MM.1S (cell line): ENCODE measurements at regions not wholly inside any gene's neighbourhood (a gene's known extent, or its start where the extent isn't known, plus 50 kb on each side); places are given as distances from the start of the nearest gene placed in this dataset.

ENCODE experiments used
- DNase-seq: peaks from one replicate; pipeline ENCODE4 v3.0.0-alpha.2; 2015
- H2AFZ ChIP-seq: fragments of 300-600 bp; sonication (generic); 2 replicates; pipeline ENCODE4 v1.6.0; 2016; ENCODE audit warnings: antibody characterized with exemption, low read length
- H3F3A ChIP-seq: fragments of 300-600 bp; sonication (generic); 2 replicates; pipeline ENCODE4 v1.6.1; 2016; ENCODE audit warnings: mild to moderate bottlenecking, antibody characterized with exemption, low read length, moderate library complexity, mixed read lengths; ENCODE audit not compliant: insufficient read depth
- H3K27ac ChIP-seq: fragments of 300-600 bp; sonication (generic); 2 replicates; pipeline ENCODE4 v1.5.1; 2016; ENCODE audit warnings: mild to moderate bottlenecking, low read length
- H3K27me3 ChIP-seq: fragments of 300-600 bp; sonication (generic); replicated peaks from 2 replicates; pipeline ENCODE4 v1.6.0; 2016; ENCODE audit warnings: low read length; ENCODE audit not compliant: insufficient read depth
- H3K36me3 ChIP-seq: fragments of 300-600 bp; sonication (generic); replicated peaks from 2 replicates; pipeline ENCODE4 v1.6.1; 2016; ENCODE audit warnings: mild to moderate bottlenecking, low read length, mixed read lengths; ENCODE audit not compliant: insufficient read depth
- H3K4me1 ChIP-seq: fragments of 300-600 bp; sonication (generic); 2 replicates; pipeline ENCODE4 v1.6.1; 2016; ENCODE audit warnings: low read length, mixed read lengths
- H3K4me2 ChIP-seq: fragments of 300-600 bp; sonication (generic); 2 replicates; pipeline ENCODE4 v1.6.0; 2016; ENCODE audit warnings: low read depth, low read length
- H3K4me3 ChIP-seq: fragments of 300-600 bp; sonication (generic); 2 replicates; pipeline ENCODE4 v1.5.1; 2016; ENCODE audit warnings: low read length, mixed read lengths
- H3K79me2 ChIP-seq: fragments of 300-600 bp; sonication (generic); 2 replicates; pipeline ENCODE4 v1.6.1; 2016; ENCODE audit warnings: mixed run types, low read length, mixed read lengths
- H3K9ac ChIP-seq: fragments of 300-600 bp; sonication (generic); 2 replicates; pipeline ENCODE4 v1.6.1; 2016; ENCODE audit warnings: low read length, mixed read lengths
- H3K9me2 ChIP-seq: fragments of 300-600 bp; sonication (generic); replicated peaks from 2 replicates; pipeline ENCODE4 v1.6.1; 2016; ENCODE audit warnings: mild to moderate bottlenecking, low read length, mixed read lengths; ENCODE audit not compliant: insufficient read depth
- H3K9me3 ChIP-seq: fragments of 300-600 bp; sonication (generic); replicated peaks from 2 replicates; pipeline ENCODE4 v1.6.1; 2016; ENCODE audit warnings: mild to moderate bottlenecking, low read length, mixed read lengths; ENCODE audit not compliant: insufficient read depth
- H4K20me1 ChIP-seq: fragments of 300-600 bp; sonication (generic); 2 replicates; pipeline ENCODE4 v1.6.1; 2016; ENCODE audit warnings: mild to moderate bottlenecking, low read length, moderate library complexity, mixed read lengths; ENCODE audit not compliant: insufficient read depth
- CTCF ChIP-seq: fragments of 300-600 bp; sonication (generic); IDR thresholded peaks from 2 replicates; pipeline ENCODE4 v1.5.1; 2016; ENCODE audit warnings: antibody characterized with exemption, low read length, mixed read lengths
- EZH2 ChIP-seq: fragments of 300-600 bp; sonication (generic); optimal IDR thresholded peaks from 2 replicates; pipeline ENCODE3; 2017; ENCODE audit warnings: low read depth, mild to moderate bottlenecking, antibody characterized with exemption, low read length, mixed read lengths
- EZH2phosphoT487 ChIP-seq: fragments of 300-600 bp; sonication (generic); IDR thresholded peaks from 2 replicates; pipeline ENCODE4 v1.6.1; 2018; ENCODE audit warnings: antibody characterized with exemption, low read length

GRCh38 chr12:60059180-60059579, 463.4 kb downstream of the SLC16A7 start:
- no peaks in the 10 kb centered on the region for H3K4me1 ChIP-seq
- no peaks in the 10 kb centered on the region for H3K79me2 ChIP-seq
- H3K27me3 ChIP-seq = no peaks in the 10 kb centered on the region
- H4K20me1 ChIP-seq = no peaks in the 10 kb centered on the region
- no peak overlapping the region for H2AFZ ChIP-seq
- no peaks in the 10 kb centered on the region for H3K9me3 ChIP-seq
- H3K4me2 ChIP-seq = no peak overlapping the region
- no peaks in the 10 kb centered on the region for H3F3A ChIP-seq
- H3K9me2 ChIP-seq = no peaks in the 10 kb centered on the region
- TF ChIP-seq EZH2 = no peak
- no peak for TF ChIP-seq CTCF
- no peak for TF ChIP-seq EZH2phosphoT487
- H3K36me3 ChIP-seq = no peaks in the 10 kb centered on the region
- H3K27ac ChIP-seq = no peak overlapping the region
- no peak overlapping the region for H3K9ac ChIP-seq
- no peak for DNase-seq
- H3K4me3 ChIP-seq = no peak overlapping the region

- TF ChIP-seq CTCF = no peak
- no peak for TF ChIP-seq EZH2phosphoT487
- TF ChIP-seq EZH2 = no peak
- H3K27ac ChIP-seq = no peak overlapping the region
- peaks cover 4% of the 10 kb centered on the region; the same call in 1 of the 2 replicates for H3F3A ChIP-seq
- H4K20me1 ChIP-seq = no peaks in the 10 kb centered on the region
- no peak overlapping the region for H3K4me3 ChIP-seq
- H3K4me2 ChIP-seq = no peak overlapping the region
- DNase-seq = no peak
- H3K4me1 ChIP-seq = peaks cover 18% of the 10 kb centered on the region
- no peaks in the 10 kb centered on the region for H3K9me2 ChIP-seq
- no peaks in the 10 kb centered on the region for H3K9me3 ChIP-seq
- no peaks in the 10 kb centered on the region for H3K27me3 ChIP-seq
- H3K79me2 ChIP-seq = no peaks in the 10 kb centered on the region
- no peak overlapping the region for H2AFZ ChIP-seq
- H3K36me3 ChIP-seq = no peaks in the 10 kb centered on the region
- H3K9ac ChIP-seq = no peak overlapping the region
Measured at GRCh38 chr12:60066655-60067054, 470.8 kb downstream of the SLC16A7 start.

GRCh38 chr12:60070552-60070951, 474.7 kb downstream of the SLC16A7 start:
- DNase-seq = peak; percentile 21

More at GRCh38 chr12:60070552-60070951, 474.7 kb downstream of the SLC16A7 start:
- no peaks in the 10 kb centered on the region for H3K79me2 ChIP-seq
- no peak overlapping the region for H2AFZ ChIP-seq
- H3K9me3 ChIP-seq = no peaks in the 10 kb centered on the region
- H3K27ac ChIP-seq = no peak overlapping the region
- no peaks in the 10 kb centered on the region for H4K20me1 ChIP-seq
- peaks cover 9% of the 10 kb centered on the region; the same call in 1 of the 2 replicates for H3F3A ChIP-seq
- peaks cover 32% of the 10 kb centered on the region for H3K4me1 ChIP-seq
- no peak overlapping the region for H3K4me3 ChIP-seq
- H3K27me3 ChIP-seq = no peaks in the 10 kb centered on the region
- H3K36me3 ChIP-seq = no peaks in the 10 kb centered on the region
- no peak for TF ChIP-seq EZH2
- TF ChIP-seq CTCF = no peak
- TF ChIP-seq EZH2phosphoT487 = no peak
- no peak overlapping the region for H3K9ac ChIP-seq
- H3K4me2 ChIP-seq = peak overlapping the region; percentile 21; the same call in 1 of the 2 replicates
- H3K9me2 ChIP-seq = no peaks in the 10 kb centered on the region
